Common myeloid progenitor, CD34-positive (primary cell): ENCODE measurements at regions not wholly inside any gene's neighbourhood (a gene's known extent, or its start where the extent isn't known, plus 50 kb on each side); places are given as distances from the start of the nearest gene placed in this dataset.

Experiments
- CTCF ChIA-PET: fragments of 350-600 bp; sonication (Branson Sonifier 250); formaldehyde crosslinking; loops from one replicate; lab custom pipeline; 2021; ENCODE audit warnings: antibody characterized with exemption; lab: Charles Lee
- POLR2A ChIA-PET: fragments of 350-600 bp; sonication (Branson Sonifier 250); formaldehyde crosslinking; loops from one replicate; lab custom pipeline; 2021; ENCODE audit warnings: antibody characterized with exemption; lab: Charles Lee
- DNase-seq, 3 donors: peaks; one replicate each; pipeline versions ENCODE4 v3.0.0 to v3.0.0-alpha.2; 2013
- H3K27ac ChIP-seq, 2 experiments: 1 replicate in 1 of 2; 2 replicates in 1 of 2; pipeline ENCODE4 v1.7.0; 2013; ENCODE audit warnings: inconsistent platforms in 2 of 2, low read length in 2 of 2, mild to moderate bottlenecking in 2 of 2, low read depth in 1 of 2, moderate library complexity in 1 of 2; ENCODE audit not compliant: severe bottlenecking in 2 of 2, insufficient read depth in 1 of 2, poor library complexity in 1 of 2
- H3K27me3 ChIP-seq, 5 experiments: replicated peaks in 2 of 5; 1 replicate in 3 of 5; 2 replicates in 2 of 5; pipeline versions ENCODE4 v1.6.1 to v1.7.0; 2013; ENCODE audit warnings: low read length in 4 of 5, mild to moderate bottlenecking in 2 of 5, moderate library complexity in 2 of 5, inconsistent platforms in 1 of 5; ENCODE audit not compliant: insufficient read depth in 5 of 5, control insufficient read depth in 4 of 5
- H3K36me3 ChIP-seq, 4 experiments: 1 replicate in 2 of 4; 2 replicates in 2 of 4; pipeline versions ENCODE4 v1.6.1 to v1.7.0; 2013; ENCODE audit warnings: low read length in 3 of 4, control low read depth in 1 of 4, mild to moderate bottlenecking in 1 of 4; ENCODE audit not compliant: control insufficient read depth in 4 of 4, insufficient read depth in 4 of 4
- H3K4me1 ChIP-seq, 4 experiments: 1 replicate in 3 of 4; 2 replicates in 1 of 4; pipeline versions ENCODE4 v1.6.1 to v1.7.1; 2013; ENCODE audit warnings: low read length in 3 of 4, mild to moderate bottlenecking in 3 of 4, control low read depth in 1 of 4, inconsistent platforms in 1 of 4, moderate library complexity in 1 of 4; ENCODE audit not compliant: control insufficient read depth in 4 of 4, insufficient read depth in 4 of 4; ENCODE audit errors: control extremely low read depth in 1 of 4
- H3K4me3 ChIP-seq, 7 experiments: 1 replicate in 4 of 7; 2 replicates in 3 of 7; pipeline versions ENCODE4 v1.5.1 to v1.7.0; 2013; ENCODE audit warnings: mild to moderate bottlenecking in 7 of 7, low read length in 6 of 7, moderate library complexity in 6 of 7, inconsistent platforms in 2 of 7, low read depth in 2 of 7, control low read depth in 1 of 7; ENCODE audit not compliant: insufficient read depth in 4 of 7, control insufficient read depth in 1 of 7; ENCODE audit errors: extremely low read depth in 1 of 7
- H3K9me3 ChIP-seq, 5 experiments: 1 replicate in 4 of 5; 2 replicates in 1 of 5; pipeline versions ENCODE4 v1.6.1 to v1.7.1; 2013; ENCODE audit warnings: low read length in 4 of 5, mild to moderate bottlenecking in 2 of 5, inconsistent platforms in 1 of 5, low read depth in 1 of 5, moderate library complexity in 1 of 5; ENCODE audit not compliant: control insufficient read depth in 4 of 5, insufficient read depth in 2 of 5; ENCODE audit errors: control extremely low read depth in 1 of 5
- WGBS: methylation state at CpG from one replicate; pipeline ENCODE4 v1.1.5; 2013; ENCODE audit not compliant: insufficient coverage; 5-methylcytosine and 5-hydroxymethylcytosine counted together

GRCh38 chr2:217724471-217724870 lies 278.3 kb downstream of the TNS1 start:
- no peak overlapping the region for H3K27ac ChIP-seq
- H3K4me3 ChIP-seq = no peak overlapping the region
- no peaks in the 10 kb centered on the region for H3K36me3 ChIP-seq
- peak; percentile 34 to 67 (median 66) for DNase-seq
- ChIA-PET CTCF (interaction anchor here (1.4 to 2.4 kb wide), 3 partner anchors 10 to 14 kb away, joined by 5 to 23 read pairs (median 10); no protein-coding TSS in a partner anchor), POLR2A (interaction anchor here (0.7 kb wide), 1 partner anchor 903 kb away, joined by 3 read pairs; no protein-coding TSS in a partner anchor)
- peaks cover 0 to 48% (median 32%) of the 10 kb centered on the region in 5 experiments for H3K27me3 ChIP-seq
- peaks cover 0 to 10% (median 2%) of the 10 kb centered on the region in 4 experiments for H3K4me1 ChIP-seq
- H3K9me3 ChIP-seq = peaks cover 0 to 6% (median 5%) of the 10 kb centered on the region in 5 experiments

- DNase-seq = no peak
- ChIA-PET POLR2A (interaction anchor here (0.7 kb wide), 1 partner anchor 903 kb away, joined by 3 read pairs; no protein-coding TSS in a partner anchor), CTCF (interaction anchor here (1.4 to 2.4 kb wide), 4 partner anchors 9 to 14 kb away, joined by 4 to 23 read pairs (median 8); no protein-coding TSS in a partner anchor)
- peaks cover 0 to 6% (median 5%) of the 10 kb centered on the region in 5 experiments for H3K9me3 ChIP-seq
- no peaks in the 10 kb centered on the region for H3K36me3 ChIP-seq
- 85% methylated on average over 8 of the region's 9 CpGs for WGBS
- peaks cover 0 to 49% (median 31%) of the 10 kb centered on the region in 5 experiments for H3K27me3 ChIP-seq
- no peak overlapping the region for H3K4me3 ChIP-seq
- H3K27ac ChIP-seq = no peak overlapping the region
- H3K4me1 ChIP-seq = peaks cover 0 to 10% (median 2%) of the 10 kb centered on the region in 4 experiments
These were observed 278.8 kb downstream of the TNS1 start for GRCh38 chr2:217723981-217724380.

- H3K4me3 ChIP-seq = no peak overlapping the region
- no peaks in the 10 kb centered on the region for H3K36me3 ChIP-seq
- no peak overlapping the region for H3K27ac ChIP-seq
- no peak for DNase-seq
- WGBS = 95% methylated on average over 7 of the region's 9 CpGs
- peaks cover 0 to 6% (median 5%) of the 10 kb centered on the region in 5 experiments for H3K9me3 ChIP-seq
- CTCF ChIA-PET = interaction anchor here (0.7 to 2.4 kb wide), 5 partner anchors 8 to 16 kb away, joined by 3 to 23 read pairs (median 5); no protein-coding TSS in a partner anchor
- POLR2A ChIA-PET = interaction anchor here (0.6 kb wide), 1 partner anchor 348 kb away, joined by 3 read pairs; no protein-coding TSS in a partner anchor
- peaks cover 0 to 10% (median 2%) of the 10 kb centered on the region in 4 experiments for H3K4me1 ChIP-seq
- H3K27me3 ChIP-seq = peaks cover 0 to 51% (median 38%) of the 10 kb centered on the region in 5 experiments
These were observed 279.8 kb downstream of the TNS1 start for GRCh38 chr2:217722883-217723472.

- Histone ChIP-seq H3K27me3 (peaks cover 0 to 61% (median 26%) of the 10 kb centered on the region in 5 experiments), H3K36me3 (no peaks in the 10 kb centered on the region), H3K9me3 (peaks cover 0 to 6% (median 4%) of the 10 kb centered on the region in 5 experiments), H3K27ac (no peak overlapping the region), H3K4me1 (peaks cover 0 to 8% (median 2%) of the 10 kb centered on the region in 4 experiments), H3K4me3 (no peak overlapping the region)
- WGBS = 96% methylated on average over 8 of the region's 10 CpGs
- ChIA-PET CTCF (no interaction called here), POLR2A (no interaction called here)
- DNase-seq = no peak
These were observed 285.1 kb downstream of the TNS1 start for GRCh38 chr2:217717646-217718045.

- CTCF ChIA-PET = interaction anchor here (0.6 to 2.2 kb wide), 4 partner anchors 9 to 1020 kb away, joined by 3 to 10 read pairs (median 4); partner anchors contain the start of gene IGFBP5
- Histone ChIP-seq H3K36me3 (no peaks in the 10 kb centered on the region), H3K27me3 (peaks cover 0 to 66% (median 29%) of the 10 kb centered on the region in 5 experiments), H3K9me3 (no peaks in the 10 kb centered on the region), H3K4me1 (peaks cover 0 to 8% (median 2%) of the 10 kb centered on the region in 4 experiments), H3K27ac (no peak overlapping the region), H3K4me3 (no peak overlapping the region)
- WGBS = 88% methylated on average over 1 of the region's 1 CpG
- POLR2A ChIA-PET = no interaction called here
- DNase-seq = no peak
These were observed 287.3 kb downstream of the TNS1 start for GRCh38 chr2:217715484-217715883.

- Histone ChIP-seq H3K9me3 (no peaks in the 10 kb centered on the region), H3K36me3 (no peaks in the 10 kb centered on the region), H3K4me1 (peaks cover 0 to 8% (median 2%) of the 10 kb centered on the region in 4 experiments), H3K4me3 (no peak overlapping the region), H3K27me3 (peaks cover 0 to 67% (median 28%) of the 10 kb centered on the region in 5 experiments), H3K27ac (no peak overlapping the region)
- WGBS = 40% methylated on average over 8 of the region's 10 CpGs
- peak in 1 of 3 donors; percentile 14 for DNase-seq
- CTCF ChIA-PET = interaction anchor here (0.6 to 2.2 kb wide), 5 partner anchors 9 to 1019 kb away, joined by 3 to 10 read pairs (median 3); partner anchors contain the start of gene IGFBP5
- POLR2A ChIA-PET = no interaction called here
These were observed 288.5 kb downstream of the TNS1 start for GRCh38 chr2:217714287-217714751.
